Esophagus squamous epithelium (tissue), 5 donors: ENCODE measurements at regions not wholly inside any gene's neighbourhood (a gene's known extent, or its start where the extent isn't known, plus 50 kb on each side); places are given as distances from the start of the nearest gene placed in this dataset.

ENCODE experiments used
- DNase-seq: peaks from one replicate; lab custom pipeline; 2025; lab: John Stamatoyannopoulos, UW
- H3K27ac ChIP-seq, 4 donors: fragments of 200-600 bp; sonication (generic); one replicate each; pipeline ENCODE4 v1.5.1; 2016 to 2019; ENCODE audit warnings: mild to moderate bottlenecking in 1 of 4
- H3K27me3 ChIP-seq, 4 donors: fragments of 200-600 bp; sonication (generic); 1 replicate in 3 of 4; 2 replicates in 1 of 4; pipeline versions ENCODE4 v1.5.1 to v1.6.0; 2017 to 2021; ENCODE audit warnings: antibody characterized with exemption in 1 of 4
- H3K36me3 ChIP-seq, 3 donors: fragments of 200-600 bp; sonication (generic); one replicate each; pipeline ENCODE4 v1.5.1; 2016 to 2019
- H3K4me1 ChIP-seq, 3 donors: fragments of 200-600 bp; sonication (generic); one replicate each; pipeline ENCODE4 v1.5.1; 2017 to 2019
- H3K4me3 ChIP-seq, 4 donors: fragments of 200-600 bp; sonication (generic); 1 replicate in 3 of 4; 2 replicates in 1 of 4; pipeline ENCODE4 v1.5.1; 2016 to 2019; ENCODE audit warnings: mild to moderate bottlenecking in 2 of 4, moderate library complexity in 1 of 4
- H3K9me3 ChIP-seq, 3 donors: fragments of 200-600 bp; sonication (generic); one replicate each; pipeline ENCODE4 v1.5.1; 2016 to 2019
- POLR2A ChIP-seq, 4 donors: fragments of 450-650 bp; IDR thresholded peaks; one replicate each; pipeline ENCODE4 v1.6.1; 2017; ENCODE audit warnings: antibody characterized with exemption in 4 of 4, mild to moderate bottlenecking in 4 of 4, moderate library complexity in 3 of 4
- whole genome bisulfite sequencing, 2 donors: methylation state at CpG; one replicate each; pipeline ENCODE4 v1.1.5; 2018; 5-methylcytosine and 5-hydroxymethylcytosine counted together
- intact Hi-C: fragments of 100-400 bp; cut with DNase I; formaldehyde crosslinking; loops from one replicate; pipeline ENCODE4 v1.15.0; 2022
- TF ChIP-seq, protein P1 (sequence below), 6 experiments: fragments of 450-650 bp in 4 of 6; fragments of 200-600 bp in 2 of 6; sonication (generic) in 2 of 6; IDR thresholded peaks; one replicate each; pipeline ENCODE4 v1.5.1; 2016 to 2019; ENCODE audit warnings: antibody characterized with exemption in 6 of 6, mild to moderate bottlenecking in 4 of 6, moderate library complexity in 4 of 6
- donor health status: DM: yes; HTN: yes; CAD: no.

DNA sequence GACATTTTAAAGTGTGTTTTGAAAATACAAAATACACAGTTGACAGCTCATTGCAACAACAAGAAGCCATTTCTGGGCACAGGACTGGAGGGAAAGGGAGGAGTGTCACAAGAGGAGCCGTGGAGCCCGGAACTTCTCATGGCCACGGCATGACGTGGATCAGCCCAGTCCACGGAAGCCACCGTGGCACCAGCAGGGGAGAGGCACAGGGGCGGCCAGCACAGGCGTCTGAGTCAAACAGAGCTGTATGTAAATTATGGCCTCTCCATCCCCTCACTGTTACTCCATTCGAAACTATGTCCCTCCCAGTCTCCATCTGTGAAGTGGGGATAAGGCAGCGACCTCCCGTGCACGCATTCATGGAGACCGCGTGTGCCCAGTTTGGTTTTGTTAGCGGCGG lies 165.6 kb upstream of the IRX2 start:
- DNase-seq: no peak
- intact Hi-C loops: no loop called here

DNA sequence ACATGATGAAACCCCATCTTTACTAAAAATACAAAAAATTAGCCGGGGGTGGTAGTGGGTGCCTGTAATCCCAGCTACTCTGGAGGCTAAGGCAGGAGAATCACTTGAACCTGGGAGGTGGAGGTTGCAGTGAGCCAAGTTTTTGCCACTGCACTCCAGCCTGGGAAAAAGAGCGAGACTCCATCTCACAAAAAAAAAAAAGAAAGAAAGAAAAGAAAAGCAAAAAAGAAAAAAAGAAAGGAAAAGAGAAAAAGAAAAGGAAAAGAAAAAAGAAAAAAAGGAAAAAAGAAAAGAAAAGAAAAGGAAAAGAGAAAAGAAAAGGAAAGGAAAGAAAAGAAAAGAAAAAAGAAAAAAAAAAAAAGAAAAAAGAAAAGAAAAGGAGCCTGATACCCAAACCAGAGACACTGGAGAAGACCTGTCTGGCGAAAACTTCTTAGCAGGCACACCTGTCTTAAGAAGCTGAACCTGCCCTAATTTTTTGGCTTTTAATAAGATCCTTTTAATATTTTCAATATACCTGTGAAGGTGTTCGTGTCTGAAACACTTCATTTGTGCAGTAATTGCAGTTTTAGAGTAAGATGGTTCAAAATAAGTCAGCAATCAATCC lies 164.7 kb upstream of the IRX2 start:
- Histone ChIP-seq H3K9me3 (peaks cover 0 to 7% (median 0%) of the 10 kb centered on the region in 3 donors), H3K4me1 (no peaks in the 10 kb centered on the region), H3K27ac (no peak overlapping the region), H3K36me3 (no peaks in the 10 kb centered on the region), H3K27me3 (peaks cover 0 to 7% (median 0%) of the 10 kb centered on the region in 4 donors), H3K4me3 (no peak overlapping the region)
- DNase-seq: no peak
- 84 to 87% methylated on average over 4 of the region's 4 CpGs for WGBS, 2 donors
- intact Hi-C loops: no loop called here
- TF ChIP-seq POLR2A (IDR thresholded peaks at IDR 0.05): no peak
- TF ChIP-seq, protein P1, sequence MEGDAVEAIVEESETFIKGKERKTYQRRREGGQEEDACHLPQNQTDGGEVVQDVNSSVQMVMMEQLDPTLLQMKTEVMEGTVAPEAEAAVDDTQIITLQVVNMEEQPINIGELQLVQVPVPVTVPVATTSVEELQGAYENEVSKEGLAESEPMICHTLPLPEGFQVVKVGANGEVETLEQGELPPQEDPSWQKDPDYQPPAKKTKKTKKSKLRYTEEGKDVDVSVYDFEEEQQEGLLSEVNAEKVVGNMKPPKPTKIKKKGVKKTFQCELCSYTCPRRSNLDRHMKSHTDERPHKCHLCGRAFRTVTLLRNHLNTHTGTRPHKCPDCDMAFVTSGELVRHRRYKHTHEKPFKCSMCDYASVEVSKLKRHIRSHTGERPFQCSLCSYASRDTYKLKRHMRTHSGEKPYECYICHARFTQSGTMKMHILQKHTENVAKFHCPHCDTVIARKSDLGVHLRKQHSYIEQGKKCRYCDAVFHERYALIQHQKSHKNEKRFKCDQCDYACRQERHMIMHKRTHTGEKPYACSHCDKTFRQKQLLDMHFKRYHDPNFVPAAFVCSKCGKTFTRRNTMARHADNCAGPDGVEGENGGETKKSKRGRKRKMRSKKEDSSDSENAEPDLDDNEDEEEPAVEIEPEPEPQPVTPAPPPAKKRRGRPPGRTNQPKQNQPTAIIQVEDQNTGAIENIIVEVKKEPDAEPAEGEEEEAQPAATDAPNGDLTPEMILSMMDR (IDR thresholded peaks at IDR 0.05): no peak

More for the DNA sequence above, 165.6 kb upstream of the IRX2 start:
- no peaks in the 10 kb centered on the region for H3K36me3 ChIP-seq
- H3K4me3 ChIP-seq: no peak overlapping the region
- 88 to 92% methylated on average over 8 to 16 of the region's 16 CpGs for WGBS, 2 donors
- peaks cover 0 to 7% (median 0%) of the 10 kb centered on the region in 4 donors for H3K27me3 ChIP-seq
- no peak for TF ChIP-seq POLR2A (IDR thresholded peaks at IDR 0.05)
- TF ChIP-seq, protein P1 (IDR thresholded peaks at IDR 0.05): no peak
- no peak overlapping the region for H3K27ac ChIP-seq
- peaks cover 0 to 7% (median 0%) of the 10 kb centered on the region in 3 donors for H3K9me3 ChIP-seq
- no peaks in the 10 kb centered on the region for H3K4me1 ChIP-seq

- TF ChIP-seq, protein P1 (IDR thresholded peaks at IDR 0.05): no peak
- TF ChIP-seq POLR2A (IDR thresholded peaks at IDR 0.05): no peak
- DNase-seq: no peak
- WGBS, 2 donors: 46 to 51% methylated on average over 17 of the region's 17 CpGs
- Histone ChIP-seq H3K4me3 (no peak overlapping the region), H3K36me3 (no peaks in the 10 kb centered on the region), H3K4me1 (no peaks in the 10 kb centered on the region), H3K27ac (no peak overlapping the region), H3K27me3 (peaks cover 0 to 7% (median 0%) of the 10 kb centered on the region in 4 donors), H3K9me3 (no peaks in the 10 kb centered on the region)
- intact Hi-C loops: no loop called here
Observed at GRCh38 chr5:2914981-2915484, 163.6 kb upstream of the IRX2 start.

- no peak for TF ChIP-seq POLR2A (IDR thresholded peaks at IDR 0.05)
- TF ChIP-seq, protein P1 (IDR thresholded peaks at IDR 0.05): no peak
- no peaks in the 10 kb centered on the region for H3K9me3 ChIP-seq
- WGBS, 2 donors: 80 to 88% methylated on average over 18 of the region's 18 CpGs
- no peak overlapping the region for H3K4me3 ChIP-seq
- no peaks in the 10 kb centered on the region for H3K4me1 ChIP-seq
- H3K27ac ChIP-seq: no peak overlapping the region
- peaks cover 0 to 7% (median 0%) of the 10 kb centered on the region in 4 donors for H3K27me3 ChIP-seq
- DNase-seq: no peak
- no peaks in the 10 kb centered on the region for H3K36me3 ChIP-seq
- intact Hi-C loops: no loop called here
Observed at GRCh38 chr5:2914022-2914661, 162.7 kb upstream of the IRX2 start.

- Histone ChIP-seq H3K4me1 (no peaks in the 10 kb centered on the region), H3K27ac (no peak overlapping the region), H3K4me3 (no peak overlapping the region), H3K27me3 (peaks cover 0 to 7% (median 0%) of the 10 kb centered on the region in 4 donors), H3K36me3 (no peaks in the 10 kb centered on the region), H3K9me3 (no peaks in the 10 kb centered on the region)
- DNase-seq: no peak
- TF ChIP-seq POLR2A (IDR thresholded peaks at IDR 0.05): no peak
- TF ChIP-seq, protein P1 (IDR thresholded peaks at IDR 0.05): no peak
- 71 to 100% methylated on average over 2 to 6 of the region's 7 CpGs for WGBS, 2 donors
- intact Hi-C loops: no loop called here
Observed at GRCh38 chr5:2913281-2913680, 161.8 kb upstream of the IRX2 start.
